T1000 (cell line): ENCODE measurements at regions not wholly inside any gene's neighbourhood (a gene's known extent, or its start where the extent isn't known, plus 50 kb on each side); places are given as distances from the start of the nearest gene placed in this dataset.
"Not testable (repeated sequence)": the region's sequence is repeated elsewhere in the genome, so short reads cannot be mapped to it uniquely, and the experiment has no call there.

ENCODE experiments used
- DNase-seq: peaks from one replicate; lab custom pipeline; 2025; ENCODE audit warnings: mixed read lengths; lab: John Stamatoyannopoulos, UW

GRCh38 chr5:27494887-27495286 lies 456.5 kb upstream of the CDH9 start:
- no peak for DNase-seq

- DNase-seq = no peak
Observed at GRCh38 chr5:27491746-27492439, 453.5 kb upstream of the CDH9 start.

DNA sequence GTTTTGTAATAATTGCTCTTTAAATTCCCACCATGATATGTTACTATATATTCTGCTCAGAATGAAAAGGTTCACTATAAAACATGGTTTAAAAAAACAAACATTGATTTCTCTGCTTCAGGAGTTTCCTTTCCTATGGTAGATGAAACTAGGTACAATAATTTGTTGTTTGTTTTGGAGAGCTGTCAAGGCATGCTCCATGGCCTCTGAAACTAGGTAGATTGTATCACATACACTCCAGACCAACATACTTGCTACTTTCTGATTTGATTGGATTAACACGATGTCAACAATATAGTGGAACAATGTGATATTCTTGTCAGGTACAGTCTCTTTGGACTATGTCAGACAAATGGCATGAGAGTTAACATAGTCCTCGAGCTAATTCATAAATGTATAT lies 452.7 kb upstream of the CDH9 start:
- no peak for DNase-seq

- DNase-seq = no peak
Observed at GRCh38 chr5:27489701-27490100, 451.3 kb upstream of the CDH9 start.

GRCh38 chr5:27482663-27483062 lies 444.3 kb upstream of the CDH9 start:
- no peak for DNase-seq

DNA sequence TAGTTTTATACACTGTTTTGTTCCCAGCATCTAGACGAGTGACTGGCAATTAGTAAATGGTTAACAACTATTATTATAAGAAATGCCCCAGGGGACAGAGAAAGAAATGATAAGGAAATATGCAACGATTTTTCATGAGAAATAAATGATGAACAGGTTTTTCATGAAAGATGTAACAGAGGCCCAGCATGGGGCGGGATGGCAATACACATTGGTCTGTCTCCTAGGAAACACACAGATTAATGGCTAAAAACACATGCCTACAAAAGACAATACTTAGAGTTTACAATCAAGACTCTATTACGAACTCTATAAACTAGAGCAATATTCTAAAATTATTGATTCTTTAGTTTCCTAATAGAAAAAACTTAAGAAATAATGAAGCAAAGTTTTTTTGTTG lies 441.5 kb upstream of the CDH9 start:
- no peak for DNase-seq

DNA sequence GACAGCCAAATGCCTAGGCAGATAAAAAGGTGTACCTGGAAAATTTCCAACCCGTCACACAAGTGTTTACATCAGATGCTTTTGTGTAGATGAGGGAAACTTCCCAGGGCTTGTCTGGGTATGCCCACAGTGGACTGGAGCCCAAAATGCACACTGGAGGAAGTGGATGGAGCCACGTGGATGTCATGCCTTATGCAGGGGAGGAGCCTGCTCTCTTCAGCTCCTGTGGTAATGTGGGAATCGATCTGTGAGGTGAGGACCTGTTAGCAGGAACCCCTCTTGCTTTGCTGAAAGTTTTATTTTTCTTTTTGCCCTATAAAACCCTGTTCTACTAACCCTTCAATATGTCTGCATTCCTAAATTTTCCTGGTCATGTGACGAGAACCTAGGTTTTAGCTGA lies 439.2 kb upstream of the CDH9 start:
- DNase-seq = no peak

- no peak for DNase-seq
Observed at GRCh38 chr5:27476356-27476988, 438.1 kb upstream of the CDH9 start.

DNA sequence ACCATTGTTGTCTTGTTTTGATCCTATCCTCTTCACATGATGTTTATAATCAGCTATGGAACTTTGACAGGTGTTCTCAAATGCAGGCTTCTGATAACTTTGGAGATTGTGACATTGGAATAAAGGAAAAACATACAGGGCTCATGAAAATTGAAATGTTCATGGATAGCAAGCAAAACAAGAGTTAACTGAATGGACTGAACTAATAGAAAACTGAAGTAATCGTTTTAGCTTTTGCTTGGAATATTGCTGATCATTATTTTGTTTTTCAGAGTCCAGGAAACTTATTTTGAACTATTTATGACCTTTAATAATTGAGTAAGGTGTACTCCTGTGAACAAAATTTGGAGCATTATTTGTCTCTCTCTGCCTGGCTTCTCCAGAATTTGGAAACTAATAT lies 436.7 kb upstream of the CDH9 start:
- DNase-seq = no peak

GRCh38 chr5:27474395-27474794 lies 436.0 kb upstream of the CDH9 start:
- no peak for DNase-seq

- no peak for DNase-seq
Observed at GRCh38 chr5:27474047-27474309, 435.6 kb upstream of the CDH9 start.

DNA sequence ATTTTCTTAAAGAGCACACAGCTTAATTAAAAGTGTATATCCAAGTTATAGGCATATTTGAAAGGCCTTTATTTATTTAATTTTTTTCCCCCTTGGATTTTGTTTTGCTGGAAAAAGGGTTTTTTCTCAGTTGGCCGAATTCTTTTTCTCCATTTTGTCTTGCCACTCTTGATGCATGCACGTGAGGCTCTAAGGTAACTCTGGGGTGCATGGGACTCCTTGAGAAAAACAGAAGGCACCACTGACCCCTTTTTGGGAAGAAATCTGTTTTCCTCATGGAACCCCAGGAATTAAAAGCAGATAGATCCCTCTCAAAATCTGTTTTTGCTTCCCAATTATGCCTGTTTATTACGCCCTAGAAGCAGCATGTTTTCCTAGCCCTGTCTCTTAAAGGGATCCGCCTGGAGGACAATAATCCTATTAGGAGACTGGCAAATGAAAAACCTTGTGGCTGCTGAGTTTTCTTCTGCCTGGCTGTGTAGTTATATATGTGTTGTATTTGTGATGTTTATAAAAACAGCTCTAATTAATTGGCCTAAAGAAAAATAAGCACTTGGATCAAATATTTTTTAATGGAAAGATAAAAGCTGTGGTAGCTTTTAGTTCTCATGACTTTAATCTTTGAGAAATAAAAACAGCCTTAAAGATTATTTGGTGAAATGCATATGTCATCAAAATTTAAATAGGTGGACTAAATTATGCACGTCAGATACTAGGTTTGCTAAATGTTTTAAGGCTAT lies 435.1 kb upstream of the CDH9 start:
- no peak for DNase-seq

DNA sequence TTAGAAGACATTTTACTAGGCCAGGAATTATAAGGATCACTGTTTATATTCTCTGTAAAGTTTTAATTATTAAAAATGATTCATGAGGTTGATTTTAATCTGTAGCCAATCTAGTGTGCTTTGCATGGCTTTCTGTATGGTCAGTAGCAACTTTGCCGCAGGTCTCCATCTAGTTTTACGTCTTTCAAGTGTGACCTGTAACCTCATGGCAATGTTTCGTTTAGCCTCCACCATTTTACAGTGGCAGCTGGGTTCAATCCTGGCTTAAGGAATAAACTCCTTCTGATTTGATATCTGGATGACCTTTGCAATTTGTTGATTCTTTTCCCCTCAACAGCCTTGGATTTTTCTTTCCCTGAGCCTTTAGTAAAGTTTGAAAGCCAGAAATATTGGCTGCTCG lies 434.5 kb upstream of the CDH9 start:
- no peak for DNase-seq

- DNase-seq = peak; percentile 88
Observed at GRCh38 chr5:27472000-27472763, 433.8 kb upstream of the CDH9 start.

DNA sequence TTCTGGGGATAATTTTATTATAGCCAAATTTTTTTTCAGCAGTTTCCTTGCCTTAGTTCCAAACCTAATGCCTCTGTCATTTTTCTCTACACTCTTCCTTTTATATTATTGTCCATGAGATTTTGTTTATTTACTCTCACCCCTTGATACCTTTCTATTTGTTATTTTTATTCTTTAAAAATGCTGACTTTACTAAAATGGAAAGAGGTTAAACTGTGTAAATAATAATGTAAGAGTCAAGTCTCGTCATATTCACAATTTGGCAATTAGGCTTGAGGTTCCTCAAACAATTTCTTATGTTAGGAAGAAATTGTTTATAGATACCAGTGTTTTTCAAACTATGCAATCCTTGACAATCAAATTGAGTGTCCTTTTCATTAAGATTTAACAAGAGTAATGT lies 428.6 kb upstream of the CDH9 start:
- no peak for DNase-seq

GRCh38 chr5:27465140-27465539 lies 426.8 kb upstream of the CDH9 start:
- DNase-seq = no peak

- no peak for DNase-seq
Observed at GRCh38 chr5:27463446-27464149, 425.2 kb upstream of the CDH9 start.

DNA sequence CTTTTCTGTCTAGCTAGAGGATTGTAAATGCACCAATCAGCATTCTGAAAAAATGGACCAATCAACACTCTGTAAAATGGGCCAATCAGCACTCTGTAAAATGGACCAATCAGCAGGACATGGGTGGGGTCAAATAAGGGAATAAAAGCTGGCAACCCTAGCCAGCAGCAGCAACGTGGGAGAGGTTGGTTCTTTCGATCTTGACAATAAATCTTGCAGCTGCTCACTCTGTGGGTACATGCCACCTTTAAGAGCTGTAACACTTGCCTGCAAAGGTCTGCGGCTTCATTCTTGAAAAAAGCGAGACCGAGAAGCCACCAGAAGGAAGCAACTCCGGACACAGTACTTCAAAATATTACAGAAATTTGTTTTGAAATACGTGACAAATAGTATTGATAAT lies 424.6 kb upstream of the CDH9 start:
- no peak for DNase-seq

GRCh38 chr5:27458287-27458686 lies 419.9 kb upstream of the CDH9 start:
- DNase-seq = no peak

DNA sequence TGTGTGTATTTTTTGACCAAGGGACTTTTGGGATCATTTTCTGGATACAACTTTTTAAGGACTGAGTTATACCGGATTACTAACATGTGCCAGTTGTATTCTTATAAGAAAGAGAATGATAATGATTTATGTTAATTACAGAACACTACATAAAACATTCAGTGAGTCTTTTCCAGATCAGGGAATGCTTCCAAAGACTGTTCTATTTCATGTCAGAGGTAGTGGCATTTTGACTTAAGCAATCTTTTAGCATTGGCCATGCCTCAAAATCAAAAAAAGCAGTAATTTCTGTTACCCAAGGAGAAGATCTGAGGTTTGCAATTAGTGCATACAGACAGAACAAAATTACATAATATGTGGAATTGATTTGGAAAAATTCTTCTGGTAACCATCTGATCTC lies 413.0 kb upstream of the CDH9 start:
- DNase-seq = no peak

- no peak for DNase-seq
Observed at GRCh38 chr5:27450607-27451006, 412.2 kb upstream of the CDH9 start.

DNA sequence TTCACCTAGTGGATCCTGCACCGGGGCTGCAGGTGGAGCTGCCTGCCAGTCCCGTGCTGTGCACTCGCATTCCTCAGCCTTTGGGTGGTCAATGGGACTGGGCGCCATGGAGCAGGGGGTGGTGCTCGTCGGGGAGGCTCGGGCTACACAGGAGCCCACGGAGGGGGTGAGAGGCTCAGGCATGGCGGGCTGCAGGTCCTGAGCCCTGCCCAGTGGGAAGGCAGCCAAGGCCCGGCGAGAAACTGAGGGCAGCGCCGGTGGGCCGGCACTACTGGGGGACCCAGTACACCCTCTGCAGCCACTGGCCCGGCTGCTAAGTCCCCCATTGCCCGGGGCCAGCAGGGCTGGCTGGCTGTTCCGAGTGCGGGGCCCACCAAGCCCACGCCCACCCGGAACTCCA lies 401.0 kb upstream of the CDH9 start:
- DNase-seq = not testable (repeated sequence)
